WTC11 (cell line): ENCODE measurements at regions not wholly inside any gene's neighbourhood (a gene's known extent, or its start where the extent isn't known, plus 50 kb on each side); places are given as distances from the start of the nearest gene placed in this dataset.

Source experiments
- ATAC-seq: fragments of 200-7000 bp; cut with Tn5 transposase; 2 replicates; pipeline ENCODE4 v1.10.0; 2021; ENCODE audit warnings: mild to moderate bottlenecking, moderate library complexity
- CTCF ChIA-PET: fragments of 300-600 bp; sonication (Branson Sonifier 250); formaldehyde crosslinking; loops from one replicate; lab custom pipeline; 2021; ENCODE audit warnings: antibody characterized with exemption; lab: Charles Lee
- POLR2A ChIA-PET: fragments of 350-600 bp; sonication (Branson Sonifier 250); formaldehyde crosslinking; loops from one replicate; lab custom pipeline; 2021; ENCODE audit warnings: antibody characterized with exemption; lab: Charles Lee
- DNase-seq: peaks from one replicate; pipeline ENCODE4 v3.0.0; 2021; ENCODE audit warnings: low spot score
- H3K27ac Mint-ChIP-seq: 2 replicates; pipeline ENCODE4 v1.8.0; 2021; ENCODE audit warnings: mixed read lengths
- H3K27me3 Mint-ChIP-seq: 2 replicates; pipeline ENCODE4 v1.8.0; 2021; ENCODE audit warnings: low read depth, mild to moderate bottlenecking, moderate library complexity, mixed read lengths
- H3K36me3 Mint-ChIP-seq: 2 replicates; pipeline ENCODE4 v1.8.0; 2021; ENCODE audit warnings: mixed read lengths
- H3K4me1 Mint-ChIP-seq: 2 replicates; pipeline ENCODE4 v1.8.0; 2022; ENCODE audit warnings: mixed read lengths
- H3K4me3 Mint-ChIP-seq: 2 replicates; pipeline ENCODE4 v1.8.0; 2021; ENCODE audit warnings: mild to moderate bottlenecking, moderate library complexity, mixed read lengths
- H3K9me3 Mint-ChIP-seq: 2 replicates; pipeline ENCODE4 v1.8.0; 2021; ENCODE audit warnings: mixed read lengths
- AR ChIP-seq: fragments of 250-450 bp; sonication (Bioruptor Pico); IDR thresholded peaks from 2 replicates; pipeline ENCODE4 v1.9.0; 2021; ENCODE audit warnings: mild to moderate bottlenecking
- ERG ChIP-seq: fragments of 250-450 bp; sonication (Bioruptor Pico); IDR thresholded peaks from 2 replicates; pipeline ENCODE4 v1.8.0; 2021; ENCODE audit warnings: mild to moderate bottlenecking
- GABPB1 ChIP-seq: sonication (generic); formaldehyde crosslinking; IDR thresholded peaks from 2 replicates; pipeline ENCODE4 v1.8.1; 2023; ENCODE audit warnings: mild to moderate bottlenecking, missing genetic modification reagents
- GRHL2 ChIP-seq: fragments of 250-450 bp; sonication (Bioruptor Pico); IDR thresholded peaks from 2 replicates; pipeline ENCODE4 v1.8.0; 2022; ENCODE audit warnings: mild to moderate bottlenecking, moderate library complexity; ENCODE audit not compliant: insufficient replicate concordance, severe bottlenecking
- IRF1 ChIP-seq: sonication (generic); formaldehyde crosslinking; IDR thresholded peaks from 2 replicates; pipeline ENCODE4 v1.8.0; 2023; ENCODE audit warnings: missing genetic modification reagents
- JUN ChIP-seq: sonication (generic); formaldehyde crosslinking; IDR thresholded peaks from 2 replicates; pipeline ENCODE4 v1.8.0; 2023; ENCODE audit warnings: mild to moderate bottlenecking, missing genetic modification reagents
- KAT7 ChIP-seq: sonication (generic); formaldehyde crosslinking; IDR thresholded peaks from 2 replicates; pipeline ENCODE4 v1.8.1; 2023; ENCODE audit warnings: missing genetic modification reagents, mild to moderate bottlenecking, borderline replicate concordance
- NFYB ChIP-seq: sonication (generic); formaldehyde crosslinking; conservative IDR thresholded peaks from 2 replicates; pipeline ENCODE4 v1.8.0; 2022; ENCODE audit warnings: low read depth, missing genetic modification reagents
- NR3C1 ChIP-seq: sonication (generic); formaldehyde crosslinking; conservative IDR thresholded peaks from 2 replicates; pipeline ENCODE4 v1.8.1; 2023; ENCODE audit warnings: low read depth, mild to moderate bottlenecking, missing genetic modification reagents
- PREB ChIP-seq: sonication (generic); formaldehyde crosslinking; IDR thresholded peaks from 2 replicates; pipeline ENCODE4 v1.8.1; 2022; ENCODE audit warnings: mild to moderate bottlenecking, missing genetic modification reagents, moderate library complexity, borderline replicate concordance
- TCF7 ChIP-seq: sonication (generic); formaldehyde crosslinking; IDR thresholded peaks from 2 replicates; pipeline ENCODE4 v1.8.0; 2022; ENCODE audit warnings: mild to moderate bottlenecking, low read depth, missing genetic modification reagents, moderate library complexity
- TEAD1 ChIP-seq: sonication (generic); formaldehyde crosslinking; IDR thresholded peaks from 2 replicates; pipeline ENCODE4 v1.8.0; 2022; ENCODE audit warnings: mild to moderate bottlenecking, missing genetic modification reagents
- USF1 ChIP-seq: sonication (generic); formaldehyde crosslinking; IDR thresholded peaks from 2 replicates; pipeline ENCODE4 v1.8.0; 2022; ENCODE audit warnings: mild to moderate bottlenecking, missing genetic modification reagents
- ZBTB43 ChIP-seq: sonication (generic); formaldehyde crosslinking; IDR thresholded peaks from 2 replicates; pipeline ENCODE4 v1.8.1; 2023; ENCODE audit warnings: mild to moderate bottlenecking, missing genetic modification reagents
- ZNF219 ChIP-seq: sonication (generic); formaldehyde crosslinking; IDR thresholded peaks from 2 replicates; pipeline ENCODE4 v1.8.0; 2023; ENCODE audit warnings: missing genetic modification reagents, mild to moderate bottlenecking, borderline replicate concordance
- ZNF423 ChIP-seq: fragments of 250-450 bp; sonication (Bioruptor Pico); IDR thresholded peaks from 2 replicates; pipeline ENCODE4 v2.1.2; 2022; ENCODE audit warnings: mild to moderate bottlenecking, moderate library complexity
- ZSCAN18 ChIP-seq: fragments of 250-450 bp; sonication (Bioruptor Pico); IDR thresholded peaks from 2 replicates; pipeline ENCODE4 v2.1.2; 2022; ENCODE audit warnings: mild to moderate bottlenecking, moderate library complexity

GRCh38 chr9:78486661-78487060, 189.7 kb downstream of the PSAT1 start:
- H3K27me3 Mint-ChIP-seq, result peaks cover 5% of the 10 kb centered on the region; the same call in 1 of the 2 replicates
- DNase-seq (no peak), ATAC-seq (no peak)
- ChIA-PET CTCF (no interaction called here), POLR2A (no interaction called here)
- H3K36me3 Mint-ChIP-seq, result peaks cover 20% of the 10 kb centered on the region
- peaks cover 24% of the 10 kb centered on the region for H3K9me3 Mint-ChIP-seq
- TF ChIP-seq ZNF423 (CRISPR knock-in tag), result no peak
- no peak for TF ChIP-seq GABPB1 (CRISPR knock-in tag)
- no peak for TF ChIP-seq GRHL2
- TF ChIP-seq ERG, result no peak
- TF ChIP-seq NR3C1, result no peak
- no peak for TF ChIP-seq ZBTB43 (CRISPR knock-in tag)
- TF ChIP-seq TCF7, result no peak
- TF ChIP-seq USF1 (CRISPR knock-in tag), result no peak
- no peak for TF ChIP-seq KAT7 (CRISPR knock-in tag)
- TF ChIP-seq PREB, result no peak
- no peak for TF ChIP-seq NFYB
- no peak for TF ChIP-seq AR (CRISPR knock-in tag)
- TF ChIP-seq IRF1 (CRISPR knock-in tag), result no peak
- no peak overlapping the region for H3K27ac Mint-ChIP-seq
- H3K4me1 Mint-ChIP-seq, result no peaks in the 10 kb centered on the region; the same call in 1 of the 2 replicates
- no peak overlapping the region for H3K4me3 Mint-ChIP-seq

- H3K27me3 Mint-ChIP-seq, result no peaks in the 10 kb centered on the region
- H3K27ac Mint-ChIP-seq, result no peak overlapping the region
- ATAC-seq, result no peak
- no peaks in the 10 kb centered on the region; the same call in 1 of the 2 replicates for H3K4me1 Mint-ChIP-seq
- peaks cover 3% of the 10 kb centered on the region; the same call in 1 of the 2 replicates for H3K9me3 Mint-ChIP-seq
- no peaks in the 10 kb centered on the region; the same call in 1 of the 2 replicates for H3K36me3 Mint-ChIP-seq
- no peak overlapping the region for H3K4me3 Mint-ChIP-seq
- ChIA-PET CTCF (no interaction called here), POLR2A (no interaction called here)
- no peak for TF ChIP-seq ZNF219 (CRISPR knock-in tag)
- no peak for TF ChIP-seq ZSCAN18
- no peak for TF ChIP-seq TEAD1
- TF ChIP-seq JUN (CRISPR knock-in tag), result no peak
- no peak for DNase-seq
Observed at GRCh38 chr9:78490231-78490630, 193.3 kb downstream of the PSAT1 start.
